MM.1S (cell line): ENCODE measurements at regions not wholly inside any gene's neighbourhood (a gene's known extent, or its start where the extent isn't known, plus 50 kb on each side); places are given as distances from the start of the nearest gene placed in this dataset.

ENCODE experiments used
- DNase-seq: peaks from one replicate; pipeline ENCODE4 v3.0.0-alpha.2; 2015
- H2AFZ ChIP-seq: fragments of 300-600 bp; sonication (generic); 2 replicates; pipeline ENCODE4 v1.6.0; 2016; ENCODE audit warnings: antibody characterized with exemption, low read length
- H3F3A ChIP-seq: fragments of 300-600 bp; sonication (generic); 2 replicates; pipeline ENCODE4 v1.6.1; 2016; ENCODE audit warnings: mild to moderate bottlenecking, antibody characterized with exemption, low read length, moderate library complexity, mixed read lengths; ENCODE audit not compliant: insufficient read depth
- H3K27ac ChIP-seq: fragments of 300-600 bp; sonication (generic); 2 replicates; pipeline ENCODE4 v1.5.1; 2016; ENCODE audit warnings: mild to moderate bottlenecking, low read length
- H3K27me3 ChIP-seq: fragments of 300-600 bp; sonication (generic); replicated peaks from 2 replicates; pipeline ENCODE4 v1.6.0; 2016; ENCODE audit warnings: low read length; ENCODE audit not compliant: insufficient read depth
- H3K36me3 ChIP-seq: fragments of 300-600 bp; sonication (generic); replicated peaks from 2 replicates; pipeline ENCODE4 v1.6.1; 2016; ENCODE audit warnings: mild to moderate bottlenecking, low read length, mixed read lengths; ENCODE audit not compliant: insufficient read depth
- H3K4me1 ChIP-seq: fragments of 300-600 bp; sonication (generic); 2 replicates; pipeline ENCODE4 v1.6.1; 2016; ENCODE audit warnings: low read length, mixed read lengths
- H3K4me2 ChIP-seq: fragments of 300-600 bp; sonication (generic); 2 replicates; pipeline ENCODE4 v1.6.0; 2016; ENCODE audit warnings: low read depth, low read length
- H3K4me3 ChIP-seq: fragments of 300-600 bp; sonication (generic); 2 replicates; pipeline ENCODE4 v1.5.1; 2016; ENCODE audit warnings: low read length, mixed read lengths
- H3K79me2 ChIP-seq: fragments of 300-600 bp; sonication (generic); 2 replicates; pipeline ENCODE4 v1.6.1; 2016; ENCODE audit warnings: mixed run types, low read length, mixed read lengths
- H3K9ac ChIP-seq: fragments of 300-600 bp; sonication (generic); 2 replicates; pipeline ENCODE4 v1.6.1; 2016; ENCODE audit warnings: low read length, mixed read lengths
- H3K9me2 ChIP-seq: fragments of 300-600 bp; sonication (generic); replicated peaks from 2 replicates; pipeline ENCODE4 v1.6.1; 2016; ENCODE audit warnings: mild to moderate bottlenecking, low read length, mixed read lengths; ENCODE audit not compliant: insufficient read depth
- H3K9me3 ChIP-seq: fragments of 300-600 bp; sonication (generic); replicated peaks from 2 replicates; pipeline ENCODE4 v1.6.1; 2016; ENCODE audit warnings: mild to moderate bottlenecking, low read length, mixed read lengths; ENCODE audit not compliant: insufficient read depth
- H4K20me1 ChIP-seq: fragments of 300-600 bp; sonication (generic); 2 replicates; pipeline ENCODE4 v1.6.1; 2016; ENCODE audit warnings: mild to moderate bottlenecking, low read length, moderate library complexity, mixed read lengths; ENCODE audit not compliant: insufficient read depth
- EZH2 ChIP-seq: fragments of 300-600 bp; sonication (generic); optimal IDR thresholded peaks from 2 replicates; pipeline ENCODE3; 2017; ENCODE audit warnings: low read depth, mild to moderate bottlenecking, antibody characterized with exemption, low read length, mixed read lengths
- EZH2phosphoT487 ChIP-seq: fragments of 300-600 bp; sonication (generic); IDR thresholded peaks from 2 replicates; pipeline ENCODE4 v1.6.1; 2018; ENCODE audit warnings: antibody characterized with exemption, low read length
- TF ChIP-seq, protein P1 (sequence below): fragments of 300-600 bp; sonication (generic); IDR thresholded peaks from 2 replicates; pipeline ENCODE4 v1.5.1; 2016; ENCODE audit warnings: antibody characterized with exemption, low read length, mixed read lengths

DNA sequence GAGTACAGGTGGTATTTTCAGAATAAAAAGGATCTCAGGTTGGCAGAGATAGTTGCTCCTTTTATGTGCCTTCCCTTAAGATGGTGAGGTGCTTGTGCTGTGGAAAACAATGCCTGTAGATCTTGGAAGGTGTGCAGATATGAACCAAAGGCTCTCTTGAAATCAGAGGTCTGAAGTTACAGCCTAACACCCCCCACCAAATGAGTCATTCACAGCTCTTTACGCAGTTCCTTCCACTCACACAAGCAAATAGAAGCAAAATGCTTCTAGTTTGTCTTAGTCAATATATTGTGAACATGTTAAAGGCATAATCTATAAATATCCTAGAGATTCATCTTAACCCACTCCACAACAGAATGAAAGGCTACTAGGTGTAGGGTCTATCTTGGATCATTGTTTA, 128.9 kb upstream of the NR5A2 start:
- H4K20me1 ChIP-seq = no peaks in the 10 kb centered on the region
- no peaks in the 10 kb centered on the region for H3K4me1 ChIP-seq
- H3K9ac ChIP-seq = no peak overlapping the region
- H3K9me3 ChIP-seq = no peaks in the 10 kb centered on the region
- DNase-seq = no peak
- H3K4me2 ChIP-seq = no peak overlapping the region
- no peaks in the 10 kb centered on the region for H3K79me2 ChIP-seq
- H3F3A ChIP-seq = no peaks in the 10 kb centered on the region
- H3K9me2 ChIP-seq = no peaks in the 10 kb centered on the region
- TF ChIP-seq, protein P1, sequence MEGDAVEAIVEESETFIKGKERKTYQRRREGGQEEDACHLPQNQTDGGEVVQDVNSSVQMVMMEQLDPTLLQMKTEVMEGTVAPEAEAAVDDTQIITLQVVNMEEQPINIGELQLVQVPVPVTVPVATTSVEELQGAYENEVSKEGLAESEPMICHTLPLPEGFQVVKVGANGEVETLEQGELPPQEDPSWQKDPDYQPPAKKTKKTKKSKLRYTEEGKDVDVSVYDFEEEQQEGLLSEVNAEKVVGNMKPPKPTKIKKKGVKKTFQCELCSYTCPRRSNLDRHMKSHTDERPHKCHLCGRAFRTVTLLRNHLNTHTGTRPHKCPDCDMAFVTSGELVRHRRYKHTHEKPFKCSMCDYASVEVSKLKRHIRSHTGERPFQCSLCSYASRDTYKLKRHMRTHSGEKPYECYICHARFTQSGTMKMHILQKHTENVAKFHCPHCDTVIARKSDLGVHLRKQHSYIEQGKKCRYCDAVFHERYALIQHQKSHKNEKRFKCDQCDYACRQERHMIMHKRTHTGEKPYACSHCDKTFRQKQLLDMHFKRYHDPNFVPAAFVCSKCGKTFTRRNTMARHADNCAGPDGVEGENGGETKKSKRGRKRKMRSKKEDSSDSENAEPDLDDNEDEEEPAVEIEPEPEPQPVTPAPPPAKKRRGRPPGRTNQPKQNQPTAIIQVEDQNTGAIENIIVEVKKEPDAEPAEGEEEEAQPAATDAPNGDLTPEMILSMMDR = no peak
- TF ChIP-seq EZH2phosphoT487 = no peak
- no peak for TF ChIP-seq EZH2
- H3K4me3 ChIP-seq = no peak overlapping the region
- no peaks in the 10 kb centered on the region for H3K36me3 ChIP-seq
- no peak overlapping the region for H2AFZ ChIP-seq
- no peaks in the 10 kb centered on the region for H3K27me3 ChIP-seq
- H3K27ac ChIP-seq = no peak overlapping the region

DNA sequence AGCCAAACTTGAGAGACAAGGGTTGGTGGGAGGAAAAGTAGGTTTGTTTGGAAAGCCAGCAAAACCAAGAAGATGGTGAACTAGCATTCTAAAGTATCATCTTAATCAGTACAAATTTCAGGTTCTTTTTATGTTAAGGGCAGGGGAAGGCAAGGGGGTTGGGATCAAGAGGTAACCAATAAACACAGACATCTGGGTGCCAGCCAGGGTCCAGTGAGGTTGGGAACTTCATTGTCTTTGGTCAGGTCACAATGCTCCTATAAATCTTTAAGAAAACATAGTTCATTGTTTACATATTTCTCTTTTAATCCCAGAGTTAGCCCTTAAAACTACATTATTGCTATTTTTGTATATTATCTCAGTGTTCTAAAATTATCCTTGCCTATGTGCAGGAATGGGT, 126.2 kb upstream of the NR5A2 start:
- H3K9me3 ChIP-seq = no peaks in the 10 kb centered on the region
- H3K27me3 ChIP-seq = no peaks in the 10 kb centered on the region
- no peak overlapping the region for H3K4me2 ChIP-seq
- no peaks in the 10 kb centered on the region for H3F3A ChIP-seq
- no peak for DNase-seq
- TF ChIP-seq, protein P1 = no peak
- no peak for TF ChIP-seq EZH2phosphoT487
- no peak for TF ChIP-seq EZH2
- H2AFZ ChIP-seq = no peak overlapping the region
- no peaks in the 10 kb centered on the region for H3K4me1 ChIP-seq
- H3K79me2 ChIP-seq = no peaks in the 10 kb centered on the region
- no peak overlapping the region for H3K27ac ChIP-seq
- H3K4me3 ChIP-seq = no peak overlapping the region
- no peaks in the 10 kb centered on the region for H3K36me3 ChIP-seq
- no peaks in the 10 kb centered on the region for H3K9me2 ChIP-seq
- H4K20me1 ChIP-seq = no peaks in the 10 kb centered on the region
- no peak overlapping the region for H3K9ac ChIP-seq

DNA sequence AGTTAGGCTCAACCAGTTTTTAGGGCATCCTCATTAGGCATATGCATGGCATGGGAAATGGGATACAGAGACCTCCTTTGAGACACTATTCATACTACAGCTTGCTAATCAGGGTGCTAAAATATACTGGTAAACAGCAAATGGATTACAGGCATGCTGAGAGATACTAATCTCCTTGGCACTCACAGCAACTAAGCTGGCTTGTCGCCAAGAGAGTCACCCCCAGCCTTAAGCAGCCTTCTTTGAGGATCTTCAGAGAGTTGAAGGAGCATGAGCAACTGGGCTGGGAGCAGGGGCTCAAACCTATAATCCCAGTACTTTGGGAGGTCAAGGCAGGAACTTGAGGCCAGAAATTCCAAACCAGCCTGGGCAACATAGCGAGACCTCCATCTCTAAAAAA, 120.1 kb upstream of the NR5A2 start:
- Histone ChIP-seq H3K27me3 (no peaks in the 10 kb centered on the region), H3K4me1 (no peaks in the 10 kb centered on the region), H3K9me3 (no peaks in the 10 kb centered on the region), H3F3A (no peaks in the 10 kb centered on the region), H3K4me3 (no peak overlapping the region), H2AFZ (no peak overlapping the region), H3K9ac (no peak overlapping the region), H3K4me2 (no peak overlapping the region), H4K20me1 (no peaks in the 10 kb centered on the region), H3K79me2 (no peaks in the 10 kb centered on the region), H3K36me3 (no peaks in the 10 kb centered on the region), H3K27ac (no peak overlapping the region), H3K9me2 (no peaks in the 10 kb centered on the region)
- no peak for TF ChIP-seq EZH2phosphoT487
- TF ChIP-seq, protein P1 = no peak
- no peak for TF ChIP-seq EZH2
- no peak for DNase-seq
